Panc1 (cell line): ENCODE measurements at regions not wholly inside any gene's neighbourhood (a gene's known extent, or its start where the extent isn't known, plus 50 kb on each side); places are given as distances from the start of the nearest gene placed in this dataset.

ENCODE experiments used
- CTCF ChIP-seq: fragments of 450-650 bp; IDR thresholded peaks from 2 replicates; pipeline ENCODE4 v1.5.1; 2017; ENCODE audit warnings: mild to moderate bottlenecking
- POLR2AphosphoS5 ChIP-seq: IDR thresholded peaks from 2 replicates; pipeline ENCODE4 v1.6.1; 2012; ENCODE audit warnings: mild to moderate bottlenecking, low read depth, low read length, moderate library complexity
- SIN3A ChIP-seq: IDR thresholded peaks from 2 replicates; pipeline ENCODE4 v1.6.1; 2012; ENCODE audit warnings: low read depth, mild to moderate bottlenecking, low read length, moderate library complexity, borderline replicate concordance; ENCODE audit not compliant: insufficient read depth

DNA sequence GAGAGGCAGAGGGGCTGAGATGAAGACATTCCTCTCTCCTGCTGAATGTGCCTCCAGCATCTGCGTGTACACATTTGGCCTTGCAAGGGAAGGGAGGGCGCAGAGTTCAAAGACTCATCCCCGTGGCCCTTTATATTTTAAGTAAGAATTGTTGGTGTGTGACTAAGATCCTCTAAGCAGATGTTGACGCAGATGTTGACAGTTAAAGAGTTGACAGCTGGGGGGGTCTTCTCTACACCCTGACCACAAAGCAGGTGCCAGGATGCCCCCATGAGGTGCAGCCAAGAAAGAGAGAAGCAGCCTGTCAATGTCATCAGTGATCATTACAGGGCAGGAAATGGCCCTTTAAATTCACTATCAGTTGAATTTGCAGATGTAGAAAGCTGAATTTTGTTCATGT, 262.9 kb downstream of the IRX1 start:
- no peak for TF ChIP-seq CTCF
- TF ChIP-seq POLR2AphosphoS5, result no peak
- no peak for TF ChIP-seq SIN3A
